Trophoblast cell (in vitro differentiated cells and primary cell): ENCODE measurements at regions not wholly inside any gene's neighbourhood (a gene's known extent, or its start where the extent isn't known, plus 50 kb on each side); places are given as distances from the start of the nearest gene placed in this dataset.

Experiments
- DNase-seq, 2 donors: peaks; one replicate each; pipeline ENCODE4 v3.0.0-alpha.2; 2016
- H2AFZ ChIP-seq: 2 replicates; pipeline ENCODE4 v1.6.1; 2013; ENCODE audit warnings: low read length, moderate library complexity, mild to moderate bottlenecking; ENCODE audit not compliant: insufficient read depth, poor library complexity
- H2AK5ac ChIP-seq: 2 replicates; pipeline ENCODE4 v1.6.1; 2013; ENCODE audit warnings: mild to moderate bottlenecking, low read length
- H2BK120ac ChIP-seq: 2 replicates; pipeline ENCODE4 v1.6.1; 2013; ENCODE audit warnings: low read length, mild to moderate bottlenecking, moderate library complexity; ENCODE audit not compliant: insufficient read depth, poor library complexity
- H2BK12ac ChIP-seq: 2 replicates; pipeline ENCODE4 v1.6.1; 2013; ENCODE audit warnings: mild to moderate bottlenecking, low read length, moderate library complexity
- H2BK5ac ChIP-seq: 2 replicates; pipeline ENCODE4 v1.6.1; 2013; ENCODE audit warnings: low read length, low read depth, moderate library complexity, mild to moderate bottlenecking; ENCODE audit not compliant: poor library complexity
- H3K14ac ChIP-seq: 2 replicates; pipeline ENCODE4 v1.6.1; 2013; ENCODE audit warnings: mild to moderate bottlenecking, low read length
- H3K18ac ChIP-seq: 2 replicates; pipeline ENCODE4 v1.6.1; 2013; ENCODE audit warnings: mild to moderate bottlenecking, low read length
- H3K23ac ChIP-seq: 2 replicates; pipeline ENCODE4 v1.6.1; 2013; ENCODE audit warnings: low read length
- H3K27ac ChIP-seq: 2 replicates; pipeline ENCODE4 v1.5.1; 2013; ENCODE audit warnings: low read depth, mild to moderate bottlenecking, inconsistent platforms, low read length, moderate library complexity
- H3K27me3 ChIP-seq: 2 replicates; pipeline ENCODE4 v1.6.1; 2013; ENCODE audit warnings: inconsistent platforms, mild to moderate bottlenecking, low read length, moderate library complexity; ENCODE audit not compliant: insufficient read depth
- H3K36me3 ChIP-seq, 2 experiments: 1 replicate in 1 of 2; 2 replicates in 1 of 2; pipeline ENCODE4 v1.6.1; 2013; ENCODE audit warnings: low read length in 2 of 2, mild to moderate bottlenecking in 2 of 2, moderate library complexity in 1 of 2; ENCODE audit not compliant: insufficient read depth in 2 of 2, control insufficient read depth in 1 of 2
- H3K4ac ChIP-seq: 2 replicates; pipeline ENCODE4 v1.6.1; 2013; ENCODE audit warnings: low read depth, mild to moderate bottlenecking, low read length, moderate library complexity
- H3K4me1 ChIP-seq, 2 experiments: 1 replicate in 1 of 2; 2 replicates in 1 of 2; pipeline ENCODE4 v1.6.1; 2013; ENCODE audit warnings: low read length in 2 of 2, mild to moderate bottlenecking in 2 of 2, moderate library complexity in 1 of 2; ENCODE audit not compliant: insufficient read depth in 2 of 2, control insufficient read depth in 1 of 2
- H3K4me2 ChIP-seq: 2 replicates; pipeline ENCODE4 v1.6.1; 2013; ENCODE audit warnings: inconsistent platforms, mild to moderate bottlenecking, low read length, moderate library complexity
- H3K4me3 ChIP-seq: 2 replicates; pipeline ENCODE4 v1.5.1; 2013; ENCODE audit warnings: mild to moderate bottlenecking, low read depth, low read length, inconsistent platforms
- H3K79me1 ChIP-seq: one replicate; pipeline ENCODE4 v1.6.1; 2013; ENCODE audit warnings: low read length
- H3K79me2 ChIP-seq: 2 replicates; pipeline ENCODE4 v1.6.1; 2013; ENCODE audit warnings: low read length, mild to moderate bottlenecking; ENCODE audit not compliant: control insufficient read depth, insufficient read depth, poor library complexity
- H3K9ac ChIP-seq: 2 replicates; pipeline ENCODE4 v1.6.1; 2013; ENCODE audit warnings: mild to moderate bottlenecking, low read length
- H3K9me3 ChIP-seq: 2 replicates; pipeline ENCODE4 v1.6.1; 2013; ENCODE audit warnings: low read depth, mild to moderate bottlenecking, control low read depth, inconsistent platforms, low read length; ENCODE audit not compliant: insufficient read depth
- H4K12ac ChIP-seq: 2 replicates; pipeline ENCODE4 v1.6.1; 2013; ENCODE audit warnings: low read depth, mild to moderate bottlenecking, low read length, moderate library complexity
- H4K8ac ChIP-seq: 2 replicates; pipeline ENCODE4 v1.6.1; 2013; ENCODE audit warnings: low read depth, mild to moderate bottlenecking, low read length, moderate library complexity
- H4K91ac ChIP-seq: one replicate; pipeline ENCODE4 v1.6.1; 2013; ENCODE audit warnings: low read depth, mild to moderate bottlenecking, low read length, moderate library complexity
- WGBS: extraction: QIAGEN DNeasy Blood & Tissue Kit; methylation state at CpG from one replicate; pipeline ENCODE4 v1.1.7; 2013; ENCODE audit warnings: missing lambda C conversion rate; ENCODE audit not compliant: insufficient read length, insufficient coverage; ENCODE audit errors: extremely low coverage; 5-methylcytosine and 5-hydroxymethylcytosine counted together

DNA sequence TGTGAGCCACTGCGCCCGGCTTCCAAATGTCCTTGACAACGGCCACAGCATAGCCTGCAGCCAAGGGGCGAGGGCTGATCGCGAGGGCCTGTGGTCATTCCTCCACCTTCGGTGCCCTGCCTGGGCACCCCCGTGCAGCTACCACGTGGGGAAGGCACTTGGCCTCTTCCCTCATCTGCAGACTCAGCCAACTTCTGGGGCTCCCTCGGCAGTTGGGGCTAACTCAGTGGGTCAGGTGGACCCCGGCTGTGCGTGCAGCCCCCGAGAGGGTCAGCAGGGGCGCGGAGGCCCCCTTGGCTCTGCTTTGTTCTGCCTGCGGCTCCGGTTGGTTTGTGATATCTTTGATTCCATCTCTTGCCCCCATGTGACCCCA is 52.9 kb upstream of the BHLHE23 start:
- no peak overlapping the region for H3K4me2 ChIP-seq
- H3K9ac ChIP-seq: no peak overlapping the region
- no peak overlapping the region for H4K12ac ChIP-seq
- H3K79me2 ChIP-seq: no peaks in the 10 kb centered on the region
- no peak for DNase-seq
- no peak overlapping the region for H3K4ac ChIP-seq
- H3K4me1 ChIP-seq: no peaks in the 10 kb centered on the region
- no peak overlapping the region for H2AK5ac ChIP-seq
- H3K14ac ChIP-seq: no peak overlapping the region
- no peak overlapping the region for H3K18ac ChIP-seq
- H2BK120ac ChIP-seq: no peak overlapping the region
- H3K27me3 ChIP-seq: no peaks in the 10 kb centered on the region
- H2BK12ac ChIP-seq: no peak overlapping the region
- H4K8ac ChIP-seq: no peak overlapping the region
- H3K36me3 ChIP-seq: no peaks in the 10 kb centered on the region
- H3K27ac ChIP-seq: no peak overlapping the region
- no CpG with 5 or more reads among the region's 17 CpGs for WGBS
- no peak overlapping the region for H3K23ac ChIP-seq
- H2AFZ ChIP-seq: no peak overlapping the region
- H3K9me3 ChIP-seq: peaks cover 11% of the 10 kb centered on the region
- H4K91ac ChIP-seq: no peak overlapping the region
- H3K79me1 ChIP-seq: no peaks in the 10 kb centered on the region
- no peak overlapping the region for H3K4me3 ChIP-seq
- no peak overlapping the region for H2BK5ac ChIP-seq

DNA sequence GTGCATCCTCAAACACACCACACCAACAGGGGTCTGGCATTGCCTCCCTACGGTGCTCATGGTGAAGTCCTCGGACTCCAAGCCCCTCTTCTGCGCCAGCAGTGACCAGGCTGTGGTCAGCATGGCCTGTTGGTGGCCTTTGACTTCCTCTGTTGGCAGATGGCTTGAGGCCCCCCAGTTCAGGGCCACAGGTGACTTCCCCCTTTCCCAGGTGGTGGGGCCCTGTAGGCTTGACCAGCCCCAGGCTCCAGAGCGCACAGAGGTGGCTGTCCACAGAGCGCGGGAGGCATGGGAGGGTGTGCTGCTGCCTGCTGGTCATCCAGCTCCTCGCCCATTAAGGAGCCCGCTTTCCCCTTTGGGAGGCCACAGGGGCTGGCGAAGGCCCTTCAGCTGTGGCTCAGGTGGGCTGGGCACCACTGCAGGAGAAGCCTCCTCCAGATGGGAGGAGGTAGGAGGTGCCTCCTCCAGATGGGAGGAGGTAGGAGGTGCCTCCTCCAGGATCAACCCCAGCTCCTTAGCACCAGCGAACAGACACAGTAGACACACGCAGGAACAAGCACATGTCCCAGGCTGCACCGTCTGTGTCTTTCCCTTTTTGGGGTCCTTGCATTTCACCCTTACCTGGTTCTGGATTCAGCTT is 52.1 kb upstream of the BHLHE23 start:
- H3K9ac ChIP-seq: no peak overlapping the region
- H3K4me3 ChIP-seq: no peak overlapping the region
- no peak overlapping the region for H3K4ac ChIP-seq
- DNase-seq: no peak
- no peaks in the 10 kb centered on the region for H3K36me3 ChIP-seq
- no peaks in the 10 kb centered on the region for H3K4me1 ChIP-seq
- H3K27me3 ChIP-seq: no peaks in the 10 kb centered on the region
- H3K18ac ChIP-seq: no peak overlapping the region
- no peak overlapping the region for H3K27ac ChIP-seq
- no peak overlapping the region for H2AK5ac ChIP-seq
- no peak overlapping the region for H2BK5ac ChIP-seq
- H3K4me2 ChIP-seq: no peak overlapping the region
- no peak overlapping the region for H4K8ac ChIP-seq
- WGBS: no CpG with 5 or more reads among the region's 12 CpGs
- no peak overlapping the region for H3K23ac ChIP-seq
- no peak overlapping the region for H2BK120ac ChIP-seq
- H4K91ac ChIP-seq: no peak overlapping the region
- no peaks in the 10 kb centered on the region for H3K79me2 ChIP-seq
- peaks cover 11% of the 10 kb centered on the region for H3K9me3 ChIP-seq
- H2BK12ac ChIP-seq: no peak overlapping the region
- H4K12ac ChIP-seq: no peak overlapping the region
- no peaks in the 10 kb centered on the region for H3K79me1 ChIP-seq
- no peak overlapping the region for H2AFZ ChIP-seq
- H3K14ac ChIP-seq: no peak overlapping the region

GRCh38 chr20:63057171-63058117 is 50.7 kb upstream of the BHLHE23 start:
- no peak for DNase-seq
- H3K18ac ChIP-seq: no peak overlapping the region
- no peak overlapping the region for H2AFZ ChIP-seq
- no peak overlapping the region for H2BK5ac ChIP-seq
- no peak overlapping the region for H3K14ac ChIP-seq
- H4K91ac ChIP-seq: no peak overlapping the region
- no peak overlapping the region for H3K27ac ChIP-seq
- no peak overlapping the region for H3K4me3 ChIP-seq
- H3K9ac ChIP-seq: no peak overlapping the region
- no peaks in the 10 kb centered on the region for H3K4me1 ChIP-seq
- no peak overlapping the region for H4K12ac ChIP-seq
- no peaks in the 10 kb centered on the region for H3K79me2 ChIP-seq
- H3K9me3 ChIP-seq: peaks cover 11% of the 10 kb centered on the region
- no peaks in the 10 kb centered on the region for H3K79me1 ChIP-seq
- H2AK5ac ChIP-seq: no peak overlapping the region
- H2BK12ac ChIP-seq: no peak overlapping the region
- no peak overlapping the region for H3K23ac ChIP-seq
- H3K27me3 ChIP-seq: no peaks in the 10 kb centered on the region
- H3K36me3 ChIP-seq: no peaks in the 10 kb centered on the region
- no peak overlapping the region for H2BK120ac ChIP-seq
- WGBS: 100% methylated on average over 2 of the region's 3 CpGs
- no peak overlapping the region for H3K4me2 ChIP-seq
- no peak overlapping the region for H4K8ac ChIP-seq
- H3K4ac ChIP-seq: no peak overlapping the region

- no peaks in the 10 kb centered on the region for H3K27me3 ChIP-seq
- no peak overlapping the region for H3K4ac ChIP-seq
- H3K9me3 ChIP-seq: peaks cover 7% of the 10 kb centered on the region
- no peak overlapping the region for H4K8ac ChIP-seq
- peak; percentile 28 to 54 for DNase-seq
- no peak overlapping the region for H2BK5ac ChIP-seq
- no peak overlapping the region for H2BK120ac ChIP-seq
- no peaks in the 10 kb centered on the region for H3K79me1 ChIP-seq
- H2AFZ ChIP-seq: no peak overlapping the region
- H3K14ac ChIP-seq: no peak overlapping the region
- no peaks in the 10 kb centered on the region for H3K4me1 ChIP-seq
- no peak overlapping the region for H3K27ac ChIP-seq
- H3K4me3 ChIP-seq: no peak overlapping the region
- no peak overlapping the region for H4K91ac ChIP-seq
- H2BK12ac ChIP-seq: no peak overlapping the region
- H3K23ac ChIP-seq: no peak overlapping the region
- no peak overlapping the region for H2AK5ac ChIP-seq
- no peak overlapping the region for H3K9ac ChIP-seq
- H4K12ac ChIP-seq: no peak overlapping the region
- no peaks in the 10 kb centered on the region for H3K79me2 ChIP-seq
- no peak overlapping the region for H3K4me2 ChIP-seq
- 100% methylated on average over 3 of the region's 39 CpGs for whole genome bisulfite sequencing
- no peak overlapping the region for H3K18ac ChIP-seq
- no peaks in the 10 kb centered on the region for H3K36me3 ChIP-seq
Measured at GRCh38 chr20:63056236-63057170, 49.7 kb upstream of the BHLHE23 start.
